Natural killer cell treated with Interleukin-12 subunit alpha and Interleukin-12 subunit beta and Interleukin-15 and Interleukin-18, amount 100 ng/mL, for 72 hours (primary cell): ENCODE measurements at regions not wholly inside any gene's neighbourhood (a gene's known extent, or its start where the extent isn't known, plus 50 kb on each side); places are given as distances from the start of the nearest gene placed in this dataset.

Experiments
- ATAC-seq, 2 donors: fragments of 150-1000 bp; cut with Tn5 transposase in 1 of 2; sonication (Bioruptor Pico), chemical (Tn5 transposase) in 1 of 2; 2 replicates each; pipeline ENCODE4 v1.10.0; 2021
- DNase-seq: peaks from one replicate; pipeline ENCODE4 v3.0.0; 2022; ENCODE audit warnings: low spot score
- H3K27ac Mint-ChIP-seq, 2 donors: 1 replicate in 1 of 2; 2 replicates in 1 of 2; pipeline ENCODE4 v1.8.0; 2022; ENCODE audit warnings: mixed read lengths in 2 of 2, mild to moderate bottlenecking in 1 of 2, moderate library complexity in 1 of 2
- H3K27me3 Mint-ChIP-seq, 2 donors: 1 replicate in 1 of 2; 2 replicates in 1 of 2; pipeline ENCODE4 v1.8.0; 2022; ENCODE audit warnings: mixed read lengths in 2 of 2
- H3K36me3 Mint-ChIP-seq: one replicate; pipeline ENCODE4 v1.8.0; 2022; ENCODE audit warnings: mixed read lengths
- H3K4me1 Mint-ChIP-seq, 2 donors: 1 replicate in 1 of 2; 2 replicates in 1 of 2; pipeline ENCODE4 v1.8.0; 2022; ENCODE audit warnings: low read depth in 2 of 2, mixed read lengths in 2 of 2, mild to moderate bottlenecking in 1 of 2
- H3K4me3 Mint-ChIP-seq: one replicate; pipeline ENCODE4 v1.8.0; 2022; ENCODE audit warnings: mixed read lengths
- H3K9me3 Mint-ChIP-seq: 2 replicates; pipeline ENCODE4 v1.8.0; 2022; ENCODE audit warnings: mixed read lengths

- ATAC-seq, result no peak
- Mint-ChIP-seq H3K27ac (no peak overlapping the region), H3K4me3 (no peak overlapping the region), H3K36me3 (no peaks in the 10 kb centered on the region), H3K9me3 (no peaks in the 10 kb centered on the region), H3K27me3 (peaks cover 6 to 23% of the 10 kb centered on the region in 2 donors), H3K4me1 (peaks cover 0 to 3% of the 10 kb centered on the region in 2 donors)
- DNase-seq, result peak; percentile 53
Observed at GRCh38 chr1:30406996-30407864, 316.2 kb downstream of the MATN1 start.

- peaks cover 0 to 3% of the 10 kb centered on the region in 2 donors for H3K4me1 Mint-ChIP-seq
- no peak overlapping the region for H3K4me3 Mint-ChIP-seq
- H3K27me3 Mint-ChIP-seq, result peaks cover 6 to 17% of the 10 kb centered on the region in 2 donors
- DNase-seq, result peak; percentile 23
- no peaks in the 10 kb centered on the region for H3K36me3 Mint-ChIP-seq
- no peaks in the 10 kb centered on the region for H3K9me3 Mint-ChIP-seq
- no peak overlapping the region for H3K27ac Mint-ChIP-seq
- no peak for ATAC-seq
Observed at GRCh38 chr1:30405631-30406212, 317.7 kb downstream of the MATN1 start.

GRCh38 chr1:30405081-30405480, 318.3 kb downstream of the MATN1 start:
- DNase-seq (peak; percentile 41), ATAC-seq (no peak)
- H3K27me3 Mint-ChIP-seq, result peaks cover 6 to 17% of the 10 kb centered on the region in 2 donors
- peaks cover 0 to 3% of the 10 kb centered on the region in 2 donors for H3K4me1 Mint-ChIP-seq
- H3K9me3 Mint-ChIP-seq, result no peaks in the 10 kb centered on the region
- H3K4me3 Mint-ChIP-seq, result no peak overlapping the region
- no peaks in the 10 kb centered on the region for H3K36me3 Mint-ChIP-seq
- H3K27ac Mint-ChIP-seq, result no peak overlapping the region

- Mint-ChIP-seq H3K4me1 (no peaks in the 10 kb centered on the region), H3K9me3 (no peaks in the 10 kb centered on the region), H3K27me3 (peaks cover 3 to 14% of the 10 kb centered on the region in 2 donors), H3K27ac (no peak overlapping the region), H3K4me3 (no peak overlapping the region), H3K36me3 (no peaks in the 10 kb centered on the region)
- ATAC-seq (no peak), DNase-seq (peak; percentile 48)
Observed at GRCh38 chr1:30404341-30404740, 319.0 kb downstream of the MATN1 start.

GRCh38 chr1:30403726-30404125, 319.7 kb downstream of the MATN1 start:
- ATAC-seq, result no peak
- Mint-ChIP-seq H3K36me3 (no peaks in the 10 kb centered on the region), H3K27ac (no peak overlapping the region), H3K4me3 (no peak overlapping the region), H3K27me3 (peaks cover 0 to 9% of the 10 kb centered on the region in 2 donors), H3K4me1 (no peaks in the 10 kb centered on the region), H3K9me3 (no peaks in the 10 kb centered on the region)
- no peak for DNase-seq

- DNase-seq (peak; percentile 49), ATAC-seq (peak in 1 of 2 donors; percentile 16)
- no peaks in the 10 kb centered on the region for H3K4me1 Mint-ChIP-seq
- no peak overlapping the region for H3K27ac Mint-ChIP-seq
- peaks cover 0 to 9% of the 10 kb centered on the region in 2 donors for H3K27me3 Mint-ChIP-seq
- no peaks in the 10 kb centered on the region for H3K9me3 Mint-ChIP-seq
- no peak overlapping the region for H3K4me3 Mint-ChIP-seq
- H3K36me3 Mint-ChIP-seq, result no peaks in the 10 kb centered on the region
Observed at GRCh38 chr1:30403061-30403645, 320.2 kb downstream of the MATN1 start.

GRCh38 chr1:30402031-30402430, 321.4 kb downstream of the MATN1 start:
- H3K4me1 Mint-ChIP-seq, result no peaks in the 10 kb centered on the region
- DNase-seq, result peak; percentile 57
- H3K4me3 Mint-ChIP-seq, result no peak overlapping the region
- H3K27ac Mint-ChIP-seq, result no peak overlapping the region
- H3K36me3 Mint-ChIP-seq, result no peaks in the 10 kb centered on the region
- peaks cover 0 to 9% of the 10 kb centered on the region in 2 donors for H3K27me3 Mint-ChIP-seq
- no peak for ATAC-seq
- H3K9me3 Mint-ChIP-seq, result no peaks in the 10 kb centered on the region

- ATAC-seq (no peak), DNase-seq (peak; percentile 38)
- no peaks in the 10 kb centered on the region for H3K4me1 Mint-ChIP-seq
- H3K27me3 Mint-ChIP-seq, result peaks cover 0 to 6% of the 10 kb centered on the region in 2 donors
- no peaks in the 10 kb centered on the region for H3K36me3 Mint-ChIP-seq
- no peaks in the 10 kb centered on the region for H3K9me3 Mint-ChIP-seq
- H3K27ac Mint-ChIP-seq, result no peak overlapping the region
- H3K4me3 Mint-ChIP-seq, result no peak overlapping the region
Observed at GRCh38 chr1:30400507-30400906, 322.9 kb downstream of the MATN1 start.

GRCh38 chr1:30399026-30399425, 324.4 kb downstream of the MATN1 start:
- Mint-ChIP-seq H3K27ac (peak overlapping the region in 1 of 2 donors; percentile 20), H3K9me3 (no peaks in the 10 kb centered on the region), H3K4me3 (no peak overlapping the region), H3K36me3 (no peaks in the 10 kb centered on the region), H3K27me3 (peaks cover 0 to 6% of the 10 kb centered on the region in 2 donors), H3K4me1 (no peaks in the 10 kb centered on the region)
- ATAC-seq, result no peak
- DNase-seq, result peak; percentile 38

GRCh38 chr1:30397576-30397975, 325.8 kb downstream of the MATN1 start:
- Mint-ChIP-seq H3K36me3 (no peaks in the 10 kb centered on the region), H3K27me3 (peaks cover 7 to 19% of the 10 kb centered on the region in 2 donors), H3K27ac (no peak overlapping the region), H3K9me3 (no peaks in the 10 kb centered on the region), H3K4me1 (no peaks in the 10 kb centered on the region), H3K4me3 (no peak overlapping the region)
- ATAC-seq, result no peak
- peak; percentile 29 for DNase-seq

- H3K9me3 Mint-ChIP-seq, result no peaks in the 10 kb centered on the region
- no peak for ATAC-seq
- DNase-seq, result no peak
- H3K4me3 Mint-ChIP-seq, result no peak overlapping the region
- peaks cover 11 to 38% of the 10 kb centered on the region in 2 donors for H3K27me3 Mint-ChIP-seq
- no peaks in the 10 kb centered on the region for H3K4me1 Mint-ChIP-seq
- H3K27ac Mint-ChIP-seq, result no peak overlapping the region
- H3K36me3 Mint-ChIP-seq, result no peaks in the 10 kb centered on the region
Observed at GRCh38 chr1:30395631-30396030, 327.8 kb downstream of the MATN1 start.

- Mint-ChIP-seq H3K4me3 (no peak overlapping the region), H3K9me3 (no peaks in the 10 kb centered on the region), H3K27me3 (peaks cover 19 to 38% of the 10 kb centered on the region in 2 donors), H3K36me3 (no peaks in the 10 kb centered on the region), H3K27ac (no peak overlapping the region), H3K4me1 (no peaks in the 10 kb centered on the region)
- ATAC-seq, result no peak
- peak; percentile 18 for DNase-seq
Observed at GRCh38 chr1:30388386-30388785, 335.0 kb downstream of the MATN1 start.

GRCh38 chr1:30386156-30386926, 337.0 kb downstream of the MATN1 start:
- Mint-ChIP-seq H3K27ac (no peak overlapping the region), H3K36me3 (no peaks in the 10 kb centered on the region), H3K9me3 (no peaks in the 10 kb centered on the region), H3K4me3 (no peak overlapping the region), H3K4me1 (no peaks in the 10 kb centered on the region), H3K27me3 (peaks cover 16 to 29% of the 10 kb centered on the region in 2 donors)
- DNase-seq (peak; percentile 13), ATAC-seq (no peak)
